Sigmoid colon (tissue), 4 donors: ENCODE measurements at regions not wholly inside any gene's neighbourhood (a gene's known extent, or its start where the extent isn't known, plus 50 kb on each side); places are given as distances from the start of the nearest gene placed in this dataset.

Experiments used
- CTCF ChIP-seq, 4 experiments: fragments of 450-650 bp in 3 of 4; fragments of 200-600 bp in 1 of 4; IDR thresholded peaks; one replicate each; pipeline ENCODE4 v1.5.1; 2016 to 2019; ENCODE audit warnings: antibody characterized with exemption in 4 of 4, mild to moderate bottlenecking in 3 of 4, moderate library complexity in 2 of 4
- POLR2A ChIP-seq, 2 donors: fragments of 450-650 bp; IDR thresholded peaks; one replicate each; pipeline ENCODE4 v1.6.1; 2016; ENCODE audit warnings: antibody characterized with exemption in 2 of 2, mild to moderate bottlenecking in 2 of 2, moderate library complexity in 2 of 2
- POLR2AphosphoS5 ChIP-seq, 4 donors: sonication (generic); formaldehyde crosslinking; IDR thresholded peaks; one replicate each; pipeline ENCODE4 v1.6.1; 2017; ENCODE audit warnings: antibody characterized with exemption in 4 of 4

- TF ChIP-seq POLR2AphosphoS5 (IDR thresholded peaks at IDR 0.05) (no peak), CTCF (IDR thresholded peaks at IDR 0.05) (no peak), POLR2A (IDR thresholded peaks at IDR 0.05) (no peak)
Observed at GRCh38 chr5:124654418-124654817, 92.0 kb downstream of the ZNF608 start.
